ENCODE measurements at regions not wholly inside any gene's neighbourhood (a gene's known extent, or its start where the extent isn't known, plus 50 kb on each side); places are given as distances from the start of the nearest gene placed in this dataset.

GRCh38 chr7:25845464-25845863 is 306.5 kb upstream of the NFE2L3 start:
- 70 to 88% (median 88%) methylated on average over 5 of the region's 5 CpGs for WGBS, 3 donors
- Histone ChIP-seq H3K27ac (no peak overlapping the region), H3K4me3 (no peak overlapping the region), H3K36me3 (no peaks in the 10 kb centered on the region), H3K9me3 (no peaks in the 10 kb centered on the region), H3K4me1 (ENCODE audit: insufficient read depth) (peaks cover 16% of the 10 kb centered on the region), H3K27me3 (no peaks in the 10 kb centered on the region)
- TF ChIP-seq POLR2A (IDR thresholded peaks at IDR 0.05) (no peak), EP300 (IDR thresholded peaks at IDR 0.05) (no peak), CTCF (IDR thresholded peaks at IDR 0.05) (no peak)
- no peak for DNase-seq
- intact Hi-C loops (cut with DNase I): loop anchor here in 3 of 4 donors (10.0 kb wide), 3 partner anchors 111 to 181 kb away; no protein-coding TSS in a partner anchor

DNA sequence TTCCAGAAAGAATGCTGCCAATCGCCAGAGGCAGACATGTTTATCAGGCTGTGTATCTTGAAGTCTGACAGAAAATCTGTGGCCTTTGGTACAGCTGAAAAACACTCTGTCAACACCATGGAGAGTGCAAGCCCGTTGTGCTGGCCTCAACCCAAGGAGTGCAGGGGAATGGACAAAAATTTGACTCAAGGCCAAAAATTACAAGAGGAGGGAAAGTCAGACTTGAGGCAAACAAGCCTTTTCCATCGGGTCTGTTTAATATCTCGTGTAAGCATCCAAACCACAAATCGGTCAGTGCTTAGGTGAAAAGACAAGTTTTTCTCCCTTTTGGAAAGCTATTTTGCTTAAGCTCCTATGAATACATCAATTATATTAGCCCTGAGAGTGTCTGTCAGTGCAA is 305.3 kb upstream of the NFE2L3 start:
- 2 to 8% (median 5%) methylated on average over 5 of the region's 5 CpGs for WGBS, 3 donors
- intact Hi-C loops (cut with DNase I): loop anchor here in 3 of 4 donors (10.0 kb wide), 3 partner anchors 112 to 182 kb away; no protein-coding TSS in a partner anchor
- H3K27me3 ChIP-seq: no peaks in the 10 kb centered on the region
- TF ChIP-seq POLR2A (IDR thresholded peaks at IDR 0.05) (no peak), EP300 (IDR thresholded peaks at IDR 0.05) (no peak), CTCF (IDR thresholded peaks at IDR 0.05) (no peak)
- no peak overlapping the region for H3K4me3 ChIP-seq
- H3K36me3 ChIP-seq: no peaks in the 10 kb centered on the region
- peaks cover 24% of the 10 kb centered on the region for H3K4me1 ChIP-seq (ENCODE audit: insufficient read depth)
- DNase-seq: peak; percentile 73 to 88 (median 83)
- H3K9me3 ChIP-seq: no peaks in the 10 kb centered on the region
- peak overlapping the region; percentile 10 to 35 for H3K27ac ChIP-seq

DNA sequence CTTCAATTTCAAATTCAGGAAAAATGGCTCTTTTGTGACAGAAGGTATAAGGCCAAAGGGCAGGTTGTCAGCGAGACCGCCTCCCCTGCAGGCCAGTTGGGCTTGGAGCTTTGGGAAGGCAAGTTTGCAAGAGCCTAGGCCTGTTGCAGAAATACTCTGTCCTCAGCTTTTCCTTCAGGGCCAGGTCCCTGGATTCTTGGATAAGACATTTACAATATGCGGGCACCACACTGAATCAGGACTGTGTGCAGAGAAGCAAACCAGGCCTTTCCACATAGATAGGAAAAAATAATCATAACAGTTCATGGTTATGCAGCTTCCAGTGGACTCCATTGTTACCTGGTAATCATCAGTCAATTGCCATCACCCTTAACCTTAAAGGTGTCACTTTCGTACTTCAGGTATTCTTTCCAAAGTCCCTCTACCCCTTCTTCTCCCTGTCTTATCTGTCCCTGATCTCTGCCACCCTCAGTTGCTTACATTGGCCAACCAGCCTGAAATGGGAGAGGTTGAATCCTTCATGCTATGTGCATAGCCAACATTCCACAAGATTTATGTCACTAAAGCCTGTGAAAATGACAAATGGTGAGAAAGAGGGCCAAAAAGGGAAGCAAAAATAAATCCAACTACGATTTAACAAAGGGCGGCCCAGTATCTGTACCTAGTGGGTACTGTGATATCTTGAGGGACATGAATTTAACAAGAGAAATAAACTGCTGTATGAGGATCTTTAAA is 304.5 kb upstream of the NFE2L3 start:
- Histone ChIP-seq H3K36me3 (no peaks in the 10 kb centered on the region), H3K27me3 (no peaks in the 10 kb centered on the region), H3K9me3 (no peaks in the 10 kb centered on the region), H3K27ac (peak overlapping the region; percentile 10 to 35), H3K4me3 (no peak overlapping the region), H3K4me1 (ENCODE audit: insufficient read depth) (peaks cover 27% of the 10 kb centered on the region)
- whole genome bisulfite sequencing, 3 donors: 64 to 78% (median 69%) methylated on average over 6 of the region's 6 CpGs
- intact Hi-C loops (cut with DNase I): loop anchor here in 3 of 4 donors (10.0 kb wide), 3 partner anchors 113 to 183 kb away; no protein-coding TSS in a partner anchor
- no peak for DNase-seq
- TF ChIP-seq POLR2A (IDR thresholded peaks at IDR 0.05) (no peak), EP300 (IDR thresholded peaks at IDR 0.05) (no peak), CTCF (IDR thresholded peaks at IDR 0.05) (no peak)

DNA sequence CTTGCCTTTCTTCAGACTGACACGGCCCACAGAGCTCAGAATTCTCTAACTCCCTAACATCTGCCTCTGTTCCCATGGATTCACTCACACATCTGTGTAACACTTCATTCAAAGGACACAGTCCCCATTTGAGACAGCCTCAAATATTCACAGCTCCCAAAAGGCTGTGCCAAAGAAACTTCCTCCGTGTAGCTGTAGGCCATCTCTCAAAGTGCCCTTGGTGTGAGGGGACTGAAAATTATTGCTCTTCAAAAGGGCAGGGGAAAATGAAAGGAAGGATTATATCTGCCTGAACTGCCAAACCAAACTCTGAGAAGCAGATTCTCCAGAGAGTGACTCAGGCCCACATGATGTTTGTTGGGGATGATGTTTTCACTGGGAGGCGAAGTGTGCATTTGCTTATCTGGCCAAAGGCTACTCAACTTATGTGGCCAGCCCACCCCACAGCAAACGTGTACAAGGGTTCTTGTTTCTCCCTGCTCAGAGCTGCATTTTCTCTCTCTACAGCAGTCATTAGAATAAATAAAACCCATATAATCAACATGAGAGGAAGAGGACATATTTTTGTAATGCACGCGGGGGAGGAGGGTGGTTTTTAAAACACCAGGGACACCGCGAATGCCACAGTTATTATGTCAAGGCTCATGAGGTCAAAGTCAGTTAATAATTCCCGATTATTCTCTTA is 302.4 kb upstream of the NFE2L3 start:
- intact Hi-C loops (cut with DNase I): loop anchor here (5.0 to 10.0 kb wide), 8 partner anchors 115 to 592 kb away; no protein-coding TSS in a partner anchor
- H3K4me1 ChIP-seq (ENCODE audit: insufficient read depth): peaks cover 27% of the 10 kb centered on the region

More for the DNA sequence above, 302.4 kb upstream of the NFE2L3 start:
- Histone ChIP-seq H3K27ac (peak overlapping the region; percentile 17 to 82), H3K36me3 (no peaks in the 10 kb centered on the region), H3K27me3 (no peaks in the 10 kb centered on the region), H3K9me3 (no peaks in the 10 kb centered on the region), H3K4me3 (no peak overlapping the region)
- TF ChIP-seq POLR2A (IDR thresholded peaks at IDR 0.05) (no peak), EP300 (IDR thresholded peaks at IDR 0.05) (no peak), CTCF (IDR thresholded peaks at IDR 0.05) (peak in 1 of 3 donors; percentile 12)
- DNase-seq: peak; percentile 44 to 73 (median 53)
- WGBS, 3 donors: 5 to 10% (median 6%) methylated on average over 9 of the region's 9 CpGs
